HEK293 (cell line): ENCODE measurements at regions not wholly inside any gene's neighbourhood (a gene's known extent, or its start where the extent isn't known, plus 50 kb on each side); places are given as distances from the start of the nearest gene placed in this dataset.

Experiments
- KLF16 ChIP-seq: fragments of 450-650 bp; formaldehyde crosslinking; IDR thresholded peaks from 2 replicates; pipeline ENCODE4 v1.5.1; 2017; ENCODE audit warnings: missing biosample characterization, missing genetic modification characterization
- ZNF138 ChIP-seq: fragments of 450-650 bp; formaldehyde crosslinking; IDR thresholded peaks from 2 replicates; pipeline ENCODE4 v1.5.1; 2016; ENCODE audit warnings: missing biosample characterization, missing genetic modification characterization, borderline replicate concordance
- ZSCAN30 ChIP-seq: fragments of 450-650 bp; IDR thresholded peaks from 2 replicates; pipeline ENCODE4 v1.5.1; 2018; ENCODE audit warnings: missing biosample characterization, mild to moderate bottlenecking, missing genetic modification characterization, moderate library complexity
- TF ChIP-seq, protein P1 (sequence below): fragments of 450-650 bp; formaldehyde crosslinking; IDR thresholded peaks from 2 replicates; pipeline ENCODE4 v1.5.1; 2016; ENCODE audit warnings: missing biosample characterization, missing genetic modification characterization
- TF ChIP-seq, protein P2 (sequence below): fragments of 450-650 bp; formaldehyde crosslinking; IDR thresholded peaks from 2 replicates; pipeline ENCODE4 v1.5.1; 2016; ENCODE audit warnings: missing biosample characterization, missing genetic modification characterization
- TF ChIP-seq, protein P3 (sequence below): fragments of 450-650 bp; formaldehyde crosslinking; IDR thresholded peaks from 2 replicates; pipeline ENCODE4 v1.5.1; 2016; ENCODE audit warnings: missing biosample characterization, missing genetic modification characterization

DNA sequence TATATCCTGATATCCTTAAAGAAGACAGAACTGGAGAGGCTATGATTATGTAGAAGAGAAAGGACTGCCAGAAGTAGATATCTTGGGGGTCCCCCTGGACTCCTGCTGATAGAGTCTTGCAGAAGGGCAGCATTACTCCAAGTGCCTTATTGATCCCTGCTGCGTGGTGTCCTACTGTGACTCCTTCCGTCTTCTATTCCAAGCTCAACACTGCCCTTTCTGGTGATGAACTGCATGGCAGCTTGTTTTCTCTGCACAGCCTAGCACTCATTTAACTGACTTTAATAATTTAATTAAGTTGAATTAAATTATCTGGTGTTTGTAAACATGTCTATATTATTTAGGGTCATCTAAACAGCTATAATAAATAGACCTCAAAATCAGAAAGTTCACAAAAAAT, 194.1 kb upstream of the DSEL start:
- TF ChIP-seq, protein P1, sequence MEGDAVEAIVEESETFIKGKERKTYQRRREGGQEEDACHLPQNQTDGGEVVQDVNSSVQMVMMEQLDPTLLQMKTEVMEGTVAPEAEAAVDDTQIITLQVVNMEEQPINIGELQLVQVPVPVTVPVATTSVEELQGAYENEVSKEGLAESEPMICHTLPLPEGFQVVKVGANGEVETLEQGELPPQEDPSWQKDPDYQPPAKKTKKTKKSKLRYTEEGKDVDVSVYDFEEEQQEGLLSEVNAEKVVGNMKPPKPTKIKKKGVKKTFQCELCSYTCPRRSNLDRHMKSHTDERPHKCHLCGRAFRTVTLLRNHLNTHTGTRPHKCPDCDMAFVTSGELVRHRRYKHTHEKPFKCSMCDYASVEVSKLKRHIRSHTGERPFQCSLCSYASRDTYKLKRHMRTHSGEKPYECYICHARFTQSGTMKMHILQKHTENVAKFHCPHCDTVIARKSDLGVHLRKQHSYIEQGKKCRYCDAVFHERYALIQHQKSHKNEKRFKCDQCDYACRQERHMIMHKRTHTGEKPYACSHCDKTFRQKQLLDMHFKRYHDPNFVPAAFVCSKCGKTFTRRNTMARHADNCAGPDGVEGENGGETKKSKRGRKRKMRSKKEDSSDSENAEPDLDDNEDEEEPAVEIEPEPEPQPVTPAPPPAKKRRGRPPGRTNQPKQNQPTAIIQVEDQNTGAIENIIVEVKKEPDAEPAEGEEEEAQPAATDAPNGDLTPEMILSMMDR (tag by site-specific recombination), result no peak
- TF ChIP-seq KLF16 (tag by site-specific recombination) (no peak), ZNF138 (tag by site-specific recombination) (no peak), ZSCAN30 (tag by site-specific recombination) (no peak)
- TF ChIP-seq, protein P2, sequence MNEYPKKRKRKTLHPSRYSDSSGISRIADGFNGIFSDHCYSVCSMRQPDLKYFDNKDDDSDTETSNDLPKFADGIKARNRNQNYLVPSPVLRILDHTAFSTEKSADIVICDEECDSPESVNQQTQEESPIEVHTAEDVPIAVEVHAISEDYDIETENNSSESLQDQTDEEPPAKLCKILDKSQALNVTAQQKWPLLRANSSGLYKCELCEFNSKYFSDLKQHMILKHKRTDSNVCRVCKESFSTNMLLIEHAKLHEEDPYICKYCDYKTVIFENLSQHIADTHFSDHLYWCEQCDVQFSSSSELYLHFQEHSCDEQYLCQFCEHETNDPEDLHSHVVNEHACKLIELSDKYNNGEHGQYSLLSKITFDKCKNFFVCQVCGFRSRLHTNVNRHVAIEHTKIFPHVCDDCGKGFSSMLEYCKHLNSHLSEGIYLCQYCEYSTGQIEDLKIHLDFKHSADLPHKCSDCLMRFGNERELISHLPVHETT (tag by site-specific recombination), result no peak
- TF ChIP-seq, protein P3, sequence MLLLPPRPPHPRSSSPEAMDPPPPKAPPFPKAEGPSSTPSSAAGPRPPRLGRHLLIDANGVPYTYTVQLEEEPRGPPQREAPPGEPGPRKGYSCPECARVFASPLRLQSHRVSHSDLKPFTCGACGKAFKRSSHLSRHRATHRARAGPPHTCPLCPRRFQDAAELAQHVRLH (tag by site-specific recombination), result no peak
